ENCODE measurements at regions not wholly inside any gene's neighbourhood (a gene's known extent, or its start where the extent isn't known, plus 50 kb on each side); places are given as distances from the start of the nearest gene placed in this dataset.

DNA sequence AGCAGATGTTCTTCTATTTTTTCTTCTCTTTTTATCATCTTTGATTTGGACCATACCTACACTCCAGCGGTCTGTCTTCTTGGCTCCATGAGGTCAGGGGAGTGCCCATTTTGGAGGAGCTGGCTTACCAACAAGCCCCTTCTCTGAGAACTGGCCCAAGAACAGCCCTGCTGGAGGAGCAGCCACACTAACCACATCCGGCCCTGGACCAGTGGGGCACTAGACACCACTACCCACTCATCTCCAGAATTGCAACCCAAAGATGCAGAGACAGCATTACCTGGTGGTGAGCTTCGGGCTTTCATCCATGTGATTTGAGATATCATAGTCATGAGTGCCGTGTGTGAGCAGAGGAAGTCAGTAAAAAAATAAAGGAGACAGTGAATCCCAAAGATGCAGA, 599.4 kb upstream of the CDH4 start:
- no peaks in the 10 kb centered on the region for H3K9me3 ChIP-seq
- no peak overlapping the region for H3K27ac ChIP-seq
- H3K27me3 ChIP-seq, result no peaks in the 10 kb centered on the region
- no peaks in the 10 kb centered on the region for H3K4me1 ChIP-seq
- H3K36me3 ChIP-seq, result no peaks in the 10 kb centered on the region
- H3K4me3 ChIP-seq, result no peak overlapping the region
- TF ChIP-seq, protein P1, sequence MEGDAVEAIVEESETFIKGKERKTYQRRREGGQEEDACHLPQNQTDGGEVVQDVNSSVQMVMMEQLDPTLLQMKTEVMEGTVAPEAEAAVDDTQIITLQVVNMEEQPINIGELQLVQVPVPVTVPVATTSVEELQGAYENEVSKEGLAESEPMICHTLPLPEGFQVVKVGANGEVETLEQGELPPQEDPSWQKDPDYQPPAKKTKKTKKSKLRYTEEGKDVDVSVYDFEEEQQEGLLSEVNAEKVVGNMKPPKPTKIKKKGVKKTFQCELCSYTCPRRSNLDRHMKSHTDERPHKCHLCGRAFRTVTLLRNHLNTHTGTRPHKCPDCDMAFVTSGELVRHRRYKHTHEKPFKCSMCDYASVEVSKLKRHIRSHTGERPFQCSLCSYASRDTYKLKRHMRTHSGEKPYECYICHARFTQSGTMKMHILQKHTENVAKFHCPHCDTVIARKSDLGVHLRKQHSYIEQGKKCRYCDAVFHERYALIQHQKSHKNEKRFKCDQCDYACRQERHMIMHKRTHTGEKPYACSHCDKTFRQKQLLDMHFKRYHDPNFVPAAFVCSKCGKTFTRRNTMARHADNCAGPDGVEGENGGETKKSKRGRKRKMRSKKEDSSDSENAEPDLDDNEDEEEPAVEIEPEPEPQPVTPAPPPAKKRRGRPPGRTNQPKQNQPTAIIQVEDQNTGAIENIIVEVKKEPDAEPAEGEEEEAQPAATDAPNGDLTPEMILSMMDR (IDR thresholded peaks at IDR 0.05), result no peak
- no peak for DNase-seq (ENCODE audit: low spot score in 2 of 2)
- intact Hi-C loops (cut with DNase I), result no loop called here

DNA sequence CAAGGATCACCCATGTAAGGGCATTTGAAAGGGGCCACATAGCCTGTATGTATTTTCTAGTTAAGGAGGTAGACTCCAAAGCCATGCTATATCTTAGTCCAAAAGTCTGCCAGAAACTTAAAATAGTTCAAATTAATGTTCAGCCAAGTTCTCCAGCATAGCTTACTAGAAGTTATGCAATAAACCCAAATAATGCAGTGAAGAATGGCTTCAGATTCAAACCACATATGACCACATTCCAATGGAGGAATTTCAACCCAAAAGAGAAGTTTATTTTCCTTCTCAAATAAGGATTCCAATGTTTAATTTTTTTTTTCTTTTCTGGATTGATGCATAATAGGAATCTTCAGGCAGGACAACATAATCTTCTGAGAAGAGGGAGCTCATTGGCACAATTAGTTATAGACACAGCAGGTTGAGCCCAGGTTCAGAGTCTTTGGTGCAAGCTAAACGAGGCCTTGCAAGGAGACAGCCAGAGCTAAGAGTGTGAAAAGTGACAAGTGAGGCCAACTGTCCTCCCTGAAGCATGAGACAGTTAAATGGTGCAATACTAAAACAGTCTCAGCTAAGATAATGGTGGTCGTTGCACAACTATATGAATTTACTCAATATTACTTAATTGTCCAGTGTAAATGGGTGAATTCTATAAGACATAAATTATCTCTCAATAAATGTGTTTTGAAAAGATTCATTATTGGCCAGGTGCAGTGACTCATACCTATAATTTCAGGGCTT, 598.8 kb upstream of the CDH4 start:
- intact Hi-C loops (cut with DNase I), result no loop called here
- Histone ChIP-seq H3K4me1 (no peaks in the 10 kb centered on the region), H3K27me3 (no peaks in the 10 kb centered on the region), H3K4me3 (no peak overlapping the region), H3K27ac (no peak overlapping the region), H3K36me3 (no peaks in the 10 kb centered on the region), H3K9me3 (no peaks in the 10 kb centered on the region)
- no peak for DNase-seq (ENCODE audit: low spot score in 2 of 2)
- TF ChIP-seq, protein P1 (IDR thresholded peaks at IDR 0.05), result no peak

DNA sequence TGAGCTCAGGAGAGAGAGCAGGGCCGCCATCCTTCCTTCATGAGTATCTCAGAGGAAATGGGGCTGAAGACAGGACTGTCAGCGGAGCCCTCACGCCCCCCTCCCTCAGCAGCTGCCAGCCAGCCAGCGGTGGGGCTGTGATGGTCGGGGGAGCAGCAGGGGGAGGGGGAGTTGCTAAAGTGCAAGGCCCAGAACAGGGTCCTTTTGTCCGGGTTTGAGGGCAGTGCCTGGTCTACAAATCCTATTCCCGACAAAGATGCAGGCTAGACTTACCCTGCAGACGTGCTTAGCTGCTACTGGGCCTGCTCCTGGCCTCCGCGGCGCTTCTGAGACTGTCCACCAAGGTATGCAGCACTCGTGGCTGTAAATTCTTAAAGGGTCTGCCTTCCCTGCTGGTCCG, 593.4 kb upstream of the CDH4 start:
- Histone ChIP-seq H3K4me3 (no peak overlapping the region), H3K27me3 (no peaks in the 10 kb centered on the region), H3K36me3 (no peaks in the 10 kb centered on the region), H3K27ac (no peak overlapping the region), H3K9me3 (no peaks in the 10 kb centered on the region), H3K4me1 (no peaks in the 10 kb centered on the region)
- intact Hi-C loops (cut with DNase I), result no loop called here
- TF ChIP-seq, protein P1 (IDR thresholded peaks at IDR 0.05), result no peak
- DNase-seq (ENCODE audit: low spot score in 2 of 2), result no peak

DNA sequence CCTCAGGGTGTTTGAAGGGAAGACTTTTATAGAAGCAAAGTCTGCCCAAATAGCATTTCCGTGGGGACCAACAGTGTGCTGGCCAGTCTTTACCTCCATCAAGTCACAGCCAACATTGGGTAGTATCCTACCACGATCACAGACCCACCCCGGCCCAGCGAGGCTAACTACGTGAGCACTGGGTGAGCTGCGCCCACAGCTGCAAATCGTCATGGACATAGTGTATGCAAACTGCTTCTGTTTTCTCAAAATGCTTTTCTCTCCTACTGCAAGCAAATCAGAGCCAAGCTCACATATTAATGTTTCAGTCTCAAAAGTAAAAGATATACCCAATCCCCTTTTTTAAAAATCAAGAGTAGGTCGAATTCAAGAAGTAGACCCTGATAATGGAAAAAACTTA, 592.8 kb upstream of the CDH4 start:
- H3K4me1 ChIP-seq, result no peaks in the 10 kb centered on the region
- no peak for DNase-seq (ENCODE audit: low spot score in 2 of 2)
- intact Hi-C loops (cut with DNase I), result no loop called here

DNA sequence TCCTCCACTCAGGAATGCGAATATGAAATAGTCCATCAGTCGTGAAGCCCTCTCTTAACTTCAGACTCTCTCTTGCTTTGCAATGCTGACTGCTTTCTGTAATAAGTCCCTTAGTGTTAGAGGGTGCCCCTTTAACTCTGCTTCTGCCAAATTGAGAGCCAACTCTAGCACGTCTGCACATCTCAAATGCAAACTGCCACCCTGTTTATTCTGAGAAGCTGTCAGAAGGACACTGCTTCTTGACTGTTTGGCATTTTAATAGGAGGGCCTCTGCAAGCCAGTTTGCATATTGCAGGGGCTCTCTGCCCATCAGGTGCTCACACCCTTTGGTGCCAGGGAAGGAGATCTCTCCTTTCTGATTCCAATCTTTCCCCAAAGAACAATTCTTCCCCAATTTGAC, 589.8 kb upstream of the CDH4 start:
- Histone ChIP-seq H3K4me1 (no peaks in the 10 kb centered on the region), H3K9me3 (no peaks in the 10 kb centered on the region), H3K36me3 (no peaks in the 10 kb centered on the region), H3K27ac (no peak overlapping the region), H3K27me3 (no peaks in the 10 kb centered on the region), H3K4me3 (no peak overlapping the region)
- intact Hi-C loops (cut with DNase I), result no loop called here
- TF ChIP-seq, protein P1 (IDR thresholded peaks at IDR 0.05), result no peak
- no peak for DNase-seq (ENCODE audit: low spot score in 2 of 2)

More for the DNA sequence above, 592.8 kb upstream of the CDH4 start:
- Histone ChIP-seq H3K36me3 (no peaks in the 10 kb centered on the region), H3K27me3 (no peaks in the 10 kb centered on the region), H3K27ac (no peak overlapping the region), H3K9me3 (no peaks in the 10 kb centered on the region), H3K4me3 (no peak overlapping the region)
- TF ChIP-seq, protein P1 (IDR thresholded peaks at IDR 0.05), result no peak

DNA sequence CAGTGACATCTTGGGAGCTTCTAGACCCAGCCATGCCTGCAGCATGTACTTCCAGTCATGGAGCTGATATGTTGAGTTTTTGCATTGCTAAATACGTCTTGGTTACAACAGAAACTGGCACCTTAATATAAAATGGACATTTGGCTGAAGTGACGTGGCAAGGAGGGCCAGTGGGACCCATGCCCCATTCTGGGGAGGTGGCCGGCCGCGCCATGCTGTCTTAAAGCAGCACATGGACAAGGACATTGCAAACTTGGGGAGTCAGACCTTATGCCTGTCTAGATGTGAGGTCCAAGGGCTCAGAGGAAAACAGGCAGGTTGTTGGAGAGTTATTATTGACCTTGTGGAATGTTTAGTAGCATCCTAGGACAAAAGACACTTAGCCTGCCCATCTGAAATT, 588.0 kb upstream of the CDH4 start:
- H3K27ac ChIP-seq, result no peak overlapping the region
- no peaks in the 10 kb centered on the region for H3K36me3 ChIP-seq
- H3K9me3 ChIP-seq, result no peaks in the 10 kb centered on the region
- H3K4me3 ChIP-seq, result no peak overlapping the region
- TF ChIP-seq, protein P1 (IDR thresholded peaks at IDR 0.05), result no peak
- no peak for DNase-seq (ENCODE audit: low spot score in 2 of 2)
- no peaks in the 10 kb centered on the region for H3K4me1 ChIP-seq
- no peaks in the 10 kb centered on the region for H3K27me3 ChIP-seq
- intact Hi-C loops (cut with DNase I), result no loop called here

Data from ascending aorta (tissue), 2 donors.